ENCODE measurements at regions not wholly inside any gene's neighbourhood (a gene's known extent, or its start where the extent isn't known, plus 50 kb on each side); places are given as distances from the start of the nearest gene placed in this dataset.

DNA sequence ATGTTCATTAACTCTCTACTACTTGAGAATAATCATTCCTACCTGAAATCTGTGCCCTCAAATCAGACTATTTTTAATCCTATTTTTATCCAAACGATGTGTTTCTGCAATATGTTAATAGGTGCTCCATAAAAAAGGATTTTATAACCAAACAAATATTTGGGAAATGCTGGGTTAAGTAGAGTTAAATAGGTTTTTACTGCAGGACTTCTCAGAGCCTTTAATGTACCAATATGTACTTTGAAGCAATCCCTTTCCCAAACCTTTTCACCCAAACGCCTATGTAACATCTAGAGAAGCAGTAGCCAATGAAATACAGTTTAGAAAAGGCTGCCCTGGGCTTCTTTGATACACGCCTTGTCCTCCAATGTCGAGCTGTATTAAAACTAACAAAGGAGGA lies 182.5 kb downstream of the SP3 start:
- no peak for DNase-seq

DNA sequence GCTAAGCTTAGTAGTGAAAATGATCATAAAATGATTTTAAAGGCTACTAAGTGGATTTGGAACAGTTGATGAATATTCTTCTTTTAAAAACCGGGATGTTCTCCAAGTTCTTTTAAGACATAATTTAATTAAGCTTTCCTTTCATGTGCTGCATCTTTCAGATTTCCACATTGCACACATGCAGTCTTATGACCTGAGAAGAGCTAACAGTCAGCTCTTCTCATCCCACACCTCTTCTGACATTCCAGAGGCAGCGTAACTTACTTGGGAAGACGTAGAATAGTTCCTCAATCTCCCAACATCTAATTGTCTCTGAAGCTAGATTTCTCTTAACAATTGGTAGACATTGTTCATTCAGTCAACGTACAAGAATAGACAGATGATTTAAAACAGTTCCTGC lies 181.8 kb downstream of the SP3 start:
- DNase-seq: no peak

DNA sequence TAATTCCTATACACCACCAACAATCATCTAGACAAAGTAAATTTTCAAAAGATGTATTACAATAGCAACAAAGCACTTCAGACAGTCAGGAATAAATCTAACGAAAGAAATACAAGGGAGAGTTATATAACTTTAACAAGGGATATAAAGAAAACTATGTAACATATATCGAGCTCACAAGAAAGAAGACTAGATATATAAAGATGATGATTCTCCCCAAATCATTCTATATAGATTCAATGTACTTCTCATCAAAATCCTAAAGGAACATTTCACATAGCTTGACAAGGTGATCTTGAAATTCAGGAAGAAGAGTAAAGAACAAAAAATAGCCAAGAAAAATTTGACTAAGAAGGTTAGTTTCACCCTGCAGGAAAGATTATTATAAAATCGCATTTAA lies 179.4 kb downstream of the SP3 start:
- no peak for DNase-seq

GRCh38 chr2:173791502-173791901 lies 173.7 kb downstream of the SP3 start:
- no peak for DNase-seq

DNA sequence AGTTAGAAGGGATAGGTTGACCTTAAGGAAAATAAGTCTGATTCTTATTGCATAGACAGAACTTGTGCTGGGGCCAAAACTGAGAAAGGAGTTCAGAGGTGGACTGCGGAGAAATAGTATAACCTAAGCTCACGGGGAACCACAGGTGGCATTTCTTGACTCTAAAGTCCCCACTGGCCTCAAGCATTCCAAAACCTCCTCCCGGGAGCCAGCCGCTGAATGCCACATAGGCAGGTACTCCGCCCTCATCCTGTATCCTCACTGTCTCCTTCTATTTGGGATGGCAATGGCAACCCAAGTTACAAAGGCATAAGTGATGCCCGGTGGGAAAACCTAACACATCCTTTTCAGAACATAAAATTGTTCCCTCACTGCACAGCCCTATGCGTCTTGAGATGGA lies 173.0 kb downstream of the SP3 start:
- no peak for DNase-seq

DNA sequence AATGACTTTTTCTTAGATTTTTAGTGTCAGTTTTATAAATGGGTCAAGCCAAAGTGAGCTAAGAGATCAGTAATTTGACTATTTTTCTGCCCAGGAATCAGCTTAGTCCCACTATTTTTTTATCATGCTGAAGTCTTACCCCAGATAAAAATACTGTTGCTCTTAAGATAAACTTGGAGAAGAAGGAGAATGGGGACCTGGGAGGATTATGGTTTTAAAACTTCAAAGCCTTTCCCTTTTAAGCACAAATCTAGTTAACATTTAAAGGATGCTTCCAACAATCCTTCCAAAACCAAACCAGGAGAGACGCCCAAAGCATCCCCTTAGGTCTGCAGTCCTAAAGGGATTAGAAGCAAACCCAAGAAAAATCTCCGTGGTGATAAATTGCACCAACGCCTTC lies 172.4 kb downstream of the SP3 start:
- no peak for DNase-seq

DNA sequence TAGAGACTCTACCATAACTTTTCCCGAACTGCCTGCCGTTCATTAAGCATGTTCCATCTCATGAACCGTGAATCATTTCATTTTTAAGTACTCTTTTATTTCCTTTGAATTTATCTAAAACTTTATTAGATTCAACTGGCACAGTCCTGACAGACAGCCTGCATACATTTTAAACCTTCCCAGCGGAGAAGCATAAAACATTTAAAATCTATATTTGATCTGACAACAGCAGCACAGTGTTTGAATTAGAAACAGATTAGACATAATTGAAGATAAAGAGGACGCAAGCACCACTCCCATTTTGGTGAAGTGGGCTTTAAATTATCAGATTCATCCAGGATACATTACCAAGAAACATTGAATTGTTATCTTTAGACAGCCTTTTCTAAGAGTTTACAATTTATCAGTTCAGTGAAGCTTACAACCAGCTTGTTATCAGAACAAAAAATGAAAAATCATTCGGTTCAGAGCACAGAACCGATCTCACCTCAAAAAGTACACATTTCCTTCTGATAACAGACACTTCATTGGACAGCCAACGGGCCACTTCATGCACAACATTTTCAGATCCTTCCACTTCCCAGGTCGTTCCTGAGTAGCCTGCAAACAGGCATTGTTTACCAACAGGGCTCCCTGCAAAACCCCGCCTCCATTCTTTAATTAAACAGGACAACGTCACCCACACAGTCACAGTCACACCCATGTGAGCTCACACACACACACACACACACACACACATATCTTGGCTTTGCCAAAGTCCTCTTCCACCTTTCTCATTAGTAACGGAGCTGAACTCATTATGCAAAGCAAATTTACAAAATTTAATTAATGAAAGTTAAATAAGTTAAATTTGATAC lies 171.2 kb downstream of the SP3 start:
- DNase-seq: no peak

DNA sequence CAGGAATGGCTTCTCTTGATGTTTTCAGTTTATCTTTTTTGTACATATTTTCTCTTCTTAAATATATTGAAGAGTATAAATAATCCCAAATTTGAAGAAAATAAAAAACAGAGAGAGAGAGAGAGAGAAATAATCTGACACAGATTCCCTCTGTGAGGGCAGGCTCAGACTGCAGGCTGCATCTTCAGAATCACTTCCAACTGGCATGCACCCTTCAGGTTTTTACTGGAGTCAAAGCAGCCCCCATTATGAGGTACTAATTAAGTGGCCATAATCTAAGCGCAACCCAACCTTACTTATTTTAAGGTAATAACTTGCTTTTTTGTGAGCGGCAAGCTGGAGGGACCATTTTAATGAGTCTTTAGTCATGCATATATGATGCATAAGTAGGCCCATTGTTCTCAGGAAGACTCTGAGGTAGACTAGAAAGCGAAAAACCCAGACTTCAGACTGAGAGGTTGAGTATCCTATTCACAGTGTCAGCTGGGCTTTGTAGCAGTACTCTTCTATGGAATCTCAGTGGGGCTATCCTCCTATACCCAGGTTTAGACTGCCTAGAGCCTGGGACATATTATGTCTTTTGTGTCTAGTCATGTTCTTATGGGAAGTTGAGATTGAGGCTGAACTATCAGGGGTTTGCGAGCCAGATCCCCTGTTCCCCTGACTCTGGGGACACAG lies 167.4 kb downstream of the SP3 start:
- DNase-seq: no peak

DNA sequence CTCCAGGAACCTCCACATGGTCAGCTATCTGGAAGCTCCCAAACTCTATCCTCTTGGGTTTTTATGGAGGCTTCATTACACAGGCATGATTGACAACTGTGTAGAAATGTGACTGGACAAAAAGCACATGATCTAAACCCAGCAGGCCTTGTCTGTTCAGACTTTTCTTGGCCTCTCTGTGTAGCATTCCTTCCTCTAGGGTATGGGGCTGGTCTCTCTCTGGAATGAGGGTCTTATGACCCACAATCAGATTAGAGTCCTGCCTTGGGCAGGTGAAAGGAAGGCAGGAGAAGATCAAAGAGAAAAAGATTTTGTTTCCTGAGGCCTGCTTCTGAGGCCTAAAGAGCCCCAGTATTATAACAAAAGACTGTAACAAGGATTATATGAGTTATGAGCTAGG lies 162.7 kb downstream of the SP3 start:
- DNase-seq: no peak

GRCh38 chr2:173803449-173803848 lies 161.7 kb downstream of the SP3 start:
- no peak for DNase-seq

GRCh38 chr2:173806761-173807160 lies 158.4 kb downstream of the SP3 start:
- no peak for DNase-seq

DNA sequence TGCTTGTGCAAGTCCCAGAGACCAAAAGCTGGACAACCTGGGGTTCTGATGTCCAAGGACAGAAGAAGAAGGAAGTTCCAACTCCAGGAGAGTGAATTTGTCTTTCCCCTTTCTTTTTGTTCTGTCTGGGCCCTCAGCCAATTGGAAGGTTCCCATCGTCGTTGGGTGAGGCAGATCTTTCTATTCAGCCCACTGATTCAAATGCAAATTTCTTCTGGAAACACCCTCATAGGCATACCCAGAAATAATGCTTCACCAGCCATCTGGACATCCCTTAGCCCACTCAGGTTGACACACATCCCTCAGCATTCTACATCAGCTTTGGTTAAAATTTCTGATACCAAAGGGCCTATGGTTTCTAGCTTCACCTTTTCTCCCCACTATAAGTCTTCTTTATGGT lies 156.5 kb downstream of the SP3 start:
- DNase-seq: no peak

- DNase-seq: no peak
These were observed 152.9 kb downstream of the SP3 start for GRCh38 chr2:173812321-173812720.

- no peak for DNase-seq
These were observed 150.9 kb downstream of the SP3 start for GRCh38 chr2:173814306-173814705.

DNA sequence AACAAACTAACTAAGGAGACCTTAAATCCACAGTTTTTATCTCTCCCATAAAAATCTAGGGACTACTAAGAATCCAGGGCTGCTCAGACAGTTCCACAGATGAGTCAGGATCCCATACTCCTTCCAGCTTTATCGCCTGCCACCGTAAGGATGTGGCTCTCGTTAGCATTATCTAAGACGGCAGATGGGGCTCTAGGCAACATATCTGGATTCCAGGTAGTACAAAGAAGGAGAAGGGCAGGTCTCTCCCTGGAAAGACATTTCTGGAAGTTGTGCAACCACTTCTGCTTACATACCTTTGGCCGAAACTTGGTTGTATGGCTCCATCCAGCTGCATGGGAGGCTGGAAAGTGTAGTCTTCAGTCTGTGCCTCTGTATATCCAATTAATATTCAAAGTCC lies 149.4 kb downstream of the SP3 start:
- no peak for DNase-seq

DNA sequence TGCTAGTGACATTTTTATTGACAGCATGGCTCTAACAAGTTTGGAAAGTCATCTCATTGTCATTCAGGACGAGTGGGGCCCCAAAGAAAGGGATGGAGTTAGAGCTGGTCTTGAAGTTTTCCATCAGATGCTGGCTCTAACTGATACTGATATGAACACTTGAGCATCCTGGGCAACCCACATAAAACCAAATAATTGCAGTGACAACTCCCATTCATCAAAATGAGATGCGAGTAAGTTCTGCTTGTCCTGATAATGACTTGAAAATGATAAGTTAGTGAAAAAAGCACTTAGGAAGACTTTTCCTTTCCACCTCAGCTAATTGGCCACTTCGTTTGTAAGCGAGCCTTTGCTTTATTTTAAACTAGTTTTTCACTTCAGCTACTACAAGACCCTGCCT lies 147.6 kb downstream of the SP3 start:
- DNase-seq: no peak

- DNase-seq: no peak
These were observed 146.9 kb downstream of the SP3 start for GRCh38 chr2:173818285-173818684.

GRCh38 chr2:173819852-173820251 lies 145.3 kb downstream of the SP3 start:
- DNase-seq: no peak

DNA sequence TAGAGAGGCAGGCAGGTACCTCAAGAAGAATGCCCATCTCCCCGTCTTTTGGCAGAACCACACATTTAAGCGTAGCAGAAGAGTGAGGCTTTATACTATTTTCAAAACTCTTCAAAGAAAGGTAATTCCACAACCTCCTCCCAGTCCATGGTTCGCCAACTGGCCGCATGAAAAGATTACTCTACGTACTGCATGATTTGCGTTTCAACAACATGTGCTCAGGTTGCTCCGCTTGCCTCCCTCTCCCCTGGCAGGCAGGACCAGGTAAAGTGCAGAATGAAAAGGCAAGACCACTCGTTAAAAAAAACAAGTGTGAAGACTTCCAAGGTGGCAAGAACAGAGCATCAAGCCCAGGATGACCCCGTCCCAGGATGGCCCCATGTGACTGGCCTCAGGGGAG lies 143.7 kb downstream of the SP3 start:
- no peak for DNase-seq

DNA sequence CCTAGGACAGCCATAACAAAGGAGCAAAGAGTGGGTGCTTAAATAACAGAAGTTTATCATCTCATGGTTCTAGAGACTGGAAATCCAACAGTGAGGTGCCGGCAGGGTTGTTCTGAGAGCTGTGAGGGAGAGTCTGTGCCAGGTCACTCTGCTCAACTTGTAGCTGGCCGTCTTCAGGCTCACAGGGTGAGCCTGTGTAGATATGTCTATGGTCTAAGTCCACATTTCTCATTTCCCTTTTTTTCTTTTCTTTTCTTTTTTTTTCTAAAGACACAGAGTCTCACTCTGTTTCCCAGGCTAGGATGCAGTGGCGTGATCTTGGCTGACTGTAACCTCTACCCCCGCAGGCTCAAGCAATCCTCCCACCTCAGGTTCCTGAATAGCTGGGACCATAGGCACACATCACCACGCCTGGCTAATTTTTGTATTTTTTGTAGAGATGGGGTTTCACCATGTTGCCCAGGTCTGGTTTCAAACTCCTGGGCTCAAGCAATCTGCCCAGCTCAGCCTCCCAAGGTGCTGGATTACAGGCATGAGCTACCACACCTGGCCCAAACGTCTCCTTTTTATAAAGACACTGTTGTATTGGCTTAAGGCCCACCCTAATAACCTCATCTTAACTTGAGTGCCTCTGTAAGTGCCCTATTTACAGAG lies 142.2 kb downstream of the SP3 start:
- no peak for DNase-seq

DNA sequence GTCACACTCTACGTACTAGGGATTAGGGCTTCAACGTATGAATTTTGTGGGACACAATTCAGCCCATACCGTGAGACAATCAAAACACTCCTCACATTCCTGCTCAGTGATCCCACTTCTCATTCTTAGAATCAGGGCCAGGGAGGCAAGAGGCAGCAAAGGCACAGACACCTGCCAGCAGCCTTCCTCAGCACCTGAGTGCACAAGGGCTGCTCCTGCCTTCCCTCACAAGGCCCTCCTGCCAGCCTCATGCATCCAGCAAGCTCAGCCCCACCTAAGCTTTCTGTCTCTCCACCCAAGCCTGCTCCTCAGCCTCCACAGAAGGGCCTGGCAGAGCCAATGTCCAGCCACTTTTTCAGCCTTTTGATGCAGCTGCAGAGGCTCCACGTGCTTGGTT lies 141.6 kb downstream of the SP3 start:
- no peak for DNase-seq

- no peak for DNase-seq
These were observed 136.7 kb downstream of the SP3 start for GRCh38 chr2:173828189-173829142.

GRCh38 chr2:173829727-173830126 lies 135.4 kb downstream of the SP3 start:
- no peak for DNase-seq
